Stimulated activated CD4-positive, alpha-beta T cell treated with anti-CD3 and anti-CD28 coated beads, Interleukin-4, amount 100 ng/mL, for 4 hours (primary cell): ENCODE measurements at regions not wholly inside any gene's neighbourhood (a gene's known extent, or its start where the extent isn't known, plus 50 kb on each side); places are given as distances from the start of the nearest gene placed in this dataset.

Experiments
- DNase-seq, 2 experiments: peaks; one replicate each; pipeline ENCODE4 v3.0.0-alpha.2; 2020

- no peak for DNase-seq
Observed at GRCh38 chr20:22403632-22404361, 180.6 kb downstream of the FOXA2 start.

- DNase-seq = no peak
Observed at GRCh38 chr20:22403022-22403631, 181.2 kb downstream of the FOXA2 start.

GRCh38 chr20:22402550-22402949 lies 181.8 kb downstream of the FOXA2 start:
- no peak for DNase-seq

- DNase-seq = no peak
Observed at GRCh38 chr20:22400440-22400839, 183.9 kb downstream of the FOXA2 start.

- DNase-seq = no peak
Observed at GRCh38 chr20:22394583-22394982, 189.8 kb downstream of the FOXA2 start.

- DNase-seq = no peak
Observed at GRCh38 chr20:22390543-22390903, 193.8 kb downstream of the FOXA2 start.

- no peak for DNase-seq
Observed at GRCh38 chr20:22389836-22390542, 194.4 kb downstream of the FOXA2 start.

GRCh38 chr20:22387452-22387851 lies 196.9 kb downstream of the FOXA2 start:
- no peak for DNase-seq

GRCh38 chr20:22386306-22386623 lies 198.1 kb downstream of the FOXA2 start:
- DNase-seq = no peak

GRCh38 chr20:22385602-22386305 lies 198.6 kb downstream of the FOXA2 start:
- DNase-seq = no peak

- no peak for DNase-seq
Observed at GRCh38 chr20:22384978-22385377, 199.4 kb downstream of the FOXA2 start.

- DNase-seq = no peak
Observed at GRCh38 chr20:22383156-22383555, 201.2 kb downstream of the FOXA2 start.

- DNase-seq = no peak
Observed at GRCh38 chr20:22382742-22383141, 201.6 kb downstream of the FOXA2 start.

- no peak for DNase-seq
Observed at GRCh38 chr20:22381812-22382416, 202.5 kb downstream of the FOXA2 start.

- DNase-seq = no peak
Observed at GRCh38 chr20:22379472-22379871, 204.9 kb downstream of the FOXA2 start.

GRCh38 chr20:22374678-22375590 lies 209.4 kb downstream of the FOXA2 start:
- DNase-seq = no peak

- DNase-seq = no peak
Observed at GRCh38 chr20:22374066-22374465, 210.3 kb downstream of the FOXA2 start.

- DNase-seq = no peak
Observed at GRCh38 chr20:22373164-22373895, 211.0 kb downstream of the FOXA2 start.

- no peak for DNase-seq
Observed at GRCh38 chr20:22371843-22372242, 212.5 kb downstream of the FOXA2 start.

- no peak for DNase-seq
Observed at GRCh38 chr20:22370137-22370536, 214.2 kb downstream of the FOXA2 start.

GRCh38 chr20:22369100-22369499 lies 215.3 kb downstream of the FOXA2 start:
- DNase-seq = no peak
